LNCAP (cell line): ENCODE measurements at regions not wholly inside any gene's neighbourhood (a gene's known extent, or its start where the extent isn't known, plus 50 kb on each side); places are given as distances from the start of the nearest gene placed in this dataset.

Experiments used
- TF ChIP-seq, protein P1 (sequence below): fragments of 450-650 bp; IDR thresholded peaks from 2 replicates; pipeline ENCODE4 v1.5.1; 2017; ENCODE audit warnings: mild to moderate bottlenecking

DNA sequence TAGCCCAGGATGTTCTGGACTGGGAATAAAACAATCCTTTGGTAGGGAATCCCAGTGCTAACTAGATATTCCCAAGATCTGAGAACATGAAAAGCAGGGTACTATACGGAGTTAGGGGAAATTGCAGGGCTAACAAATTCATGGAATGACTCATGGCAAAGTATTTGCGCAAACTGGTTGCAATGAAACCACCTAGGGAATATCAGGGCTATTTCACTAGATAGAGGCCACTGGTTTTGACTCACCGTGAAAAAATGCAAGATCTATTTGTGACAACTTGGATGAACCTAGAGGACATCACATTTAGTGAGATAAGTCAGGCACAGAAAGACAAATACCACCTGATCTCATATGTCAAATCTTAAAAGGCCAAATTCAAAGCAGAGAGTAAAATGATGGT lies 233.3 kb downstream of the MBD2 start:
- TF ChIP-seq, protein P1, sequence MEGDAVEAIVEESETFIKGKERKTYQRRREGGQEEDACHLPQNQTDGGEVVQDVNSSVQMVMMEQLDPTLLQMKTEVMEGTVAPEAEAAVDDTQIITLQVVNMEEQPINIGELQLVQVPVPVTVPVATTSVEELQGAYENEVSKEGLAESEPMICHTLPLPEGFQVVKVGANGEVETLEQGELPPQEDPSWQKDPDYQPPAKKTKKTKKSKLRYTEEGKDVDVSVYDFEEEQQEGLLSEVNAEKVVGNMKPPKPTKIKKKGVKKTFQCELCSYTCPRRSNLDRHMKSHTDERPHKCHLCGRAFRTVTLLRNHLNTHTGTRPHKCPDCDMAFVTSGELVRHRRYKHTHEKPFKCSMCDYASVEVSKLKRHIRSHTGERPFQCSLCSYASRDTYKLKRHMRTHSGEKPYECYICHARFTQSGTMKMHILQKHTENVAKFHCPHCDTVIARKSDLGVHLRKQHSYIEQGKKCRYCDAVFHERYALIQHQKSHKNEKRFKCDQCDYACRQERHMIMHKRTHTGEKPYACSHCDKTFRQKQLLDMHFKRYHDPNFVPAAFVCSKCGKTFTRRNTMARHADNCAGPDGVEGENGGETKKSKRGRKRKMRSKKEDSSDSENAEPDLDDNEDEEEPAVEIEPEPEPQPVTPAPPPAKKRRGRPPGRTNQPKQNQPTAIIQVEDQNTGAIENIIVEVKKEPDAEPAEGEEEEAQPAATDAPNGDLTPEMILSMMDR = no peak

DNA sequence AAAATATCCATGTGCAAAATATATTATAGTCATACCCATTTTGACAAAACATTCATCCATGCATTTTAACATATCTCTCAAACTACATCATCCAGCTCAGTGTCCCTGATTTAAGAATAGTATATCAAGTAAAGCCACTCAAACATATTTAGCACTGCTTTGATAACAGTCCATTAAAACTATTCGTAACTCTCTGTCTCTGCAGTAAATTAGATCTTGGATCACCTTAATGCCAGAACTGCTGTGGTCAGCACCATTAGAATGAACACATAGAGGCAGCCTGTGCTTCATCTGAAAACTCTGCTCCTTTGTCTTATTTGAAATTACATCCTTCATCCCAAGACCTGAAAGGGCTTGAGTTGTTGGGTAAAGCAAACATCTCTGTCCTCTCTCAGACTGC lies 234.0 kb downstream of the MBD2 start:
- TF ChIP-seq, protein P1 = no peak

DNA sequence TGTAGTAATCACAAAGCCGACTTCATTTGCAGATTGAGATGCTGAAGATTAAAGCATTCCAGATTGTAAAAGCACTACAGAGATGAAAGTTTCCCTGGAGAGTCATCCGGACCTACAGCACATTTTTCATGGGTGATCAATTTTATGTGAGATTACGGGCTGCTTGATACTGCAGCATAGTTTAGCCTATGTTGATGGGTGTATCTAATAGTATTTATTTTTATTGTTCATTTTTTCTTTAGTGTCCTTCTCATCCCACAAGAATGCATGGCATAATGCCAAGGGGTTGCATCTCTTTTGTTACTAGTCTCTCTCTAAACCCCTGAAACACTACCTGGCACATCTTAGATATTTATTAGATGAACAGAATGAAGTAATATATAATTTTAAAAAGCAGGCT lies 240.4 kb downstream of the MBD2 start:
- TF ChIP-seq, protein P1 = no peak

DNA sequence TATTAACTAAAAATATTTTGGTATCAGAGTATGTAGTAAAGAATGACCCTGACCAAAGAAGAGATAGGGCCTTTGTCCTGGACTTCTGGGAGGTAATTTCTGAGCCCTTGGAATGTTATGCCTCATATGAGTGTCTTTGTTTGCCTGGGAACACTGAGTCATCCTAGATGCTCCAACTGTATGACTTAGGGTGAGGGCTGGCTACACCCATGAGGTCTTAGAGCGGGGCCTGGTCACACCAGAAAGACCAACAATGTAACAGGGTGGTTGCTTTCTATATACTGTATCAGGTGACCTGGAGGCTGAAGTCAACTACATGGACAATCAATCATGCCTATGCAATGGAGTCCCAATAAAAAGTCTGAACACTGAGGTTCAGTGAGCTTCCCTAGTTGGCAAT lies 253.1 kb downstream of the MBD2 start:
- TF ChIP-seq, protein P1 = no peak

DNA sequence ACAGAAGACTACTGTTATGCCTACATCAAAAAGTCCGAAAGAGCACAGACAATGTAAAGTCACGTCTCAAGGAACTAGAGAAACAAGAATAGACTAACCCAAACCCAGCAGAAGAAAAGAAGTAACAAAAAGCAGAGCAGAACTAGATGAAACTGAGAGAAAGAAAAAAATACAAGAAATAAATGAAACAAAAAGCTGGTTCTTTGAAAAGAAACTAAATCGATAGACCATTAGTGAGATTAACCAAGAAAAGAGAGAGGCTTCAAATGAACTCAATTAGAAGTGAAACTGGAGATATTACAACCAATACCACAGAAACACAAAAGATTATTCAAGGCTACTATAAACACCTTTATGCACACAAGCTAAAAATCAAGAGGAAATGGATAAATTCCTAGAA lies 271.8 kb downstream of the MBD2 start:
- TF ChIP-seq, protein P1 = no peak

DNA sequence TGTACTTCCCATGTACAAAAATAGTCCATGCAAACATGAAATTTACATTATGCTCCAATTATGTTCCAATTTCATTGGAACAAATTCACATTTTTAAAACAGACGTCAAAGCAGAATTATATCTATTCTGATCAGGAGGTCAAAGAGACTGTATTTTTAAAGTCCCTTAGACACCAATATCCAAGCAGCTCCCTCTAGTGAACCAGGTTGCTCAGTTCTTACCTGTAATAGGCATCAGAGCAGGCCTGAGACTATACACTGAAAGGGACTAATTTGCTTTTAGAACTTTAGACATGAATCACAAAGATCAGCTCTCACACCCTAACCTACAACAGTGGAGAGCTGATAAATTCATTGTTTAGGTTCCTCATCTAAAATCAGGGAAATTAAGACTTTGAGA lies 273.9 kb downstream of the MBD2 start:
- TF ChIP-seq, protein P1 = no peak

DNA sequence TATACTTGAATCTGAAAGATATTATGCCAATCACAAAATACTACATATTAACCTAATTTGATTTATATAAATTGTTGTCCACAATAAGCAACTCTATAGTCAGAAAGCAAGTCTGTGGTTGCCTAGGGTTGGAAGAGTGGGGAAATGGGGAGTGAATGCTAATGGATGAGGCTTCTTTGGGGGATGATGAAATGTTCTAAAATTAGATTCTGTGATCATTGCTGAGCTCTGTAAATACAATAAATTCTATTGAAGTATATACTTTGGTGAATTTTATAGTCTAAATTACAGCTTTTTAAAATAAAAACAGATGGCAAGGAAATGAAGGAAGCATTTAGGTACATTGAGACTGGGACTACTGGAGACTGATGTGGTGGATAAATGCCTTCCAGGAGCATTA lies 275.5 kb downstream of the MBD2 start:
- TF ChIP-seq, protein P1 = no peak

DNA sequence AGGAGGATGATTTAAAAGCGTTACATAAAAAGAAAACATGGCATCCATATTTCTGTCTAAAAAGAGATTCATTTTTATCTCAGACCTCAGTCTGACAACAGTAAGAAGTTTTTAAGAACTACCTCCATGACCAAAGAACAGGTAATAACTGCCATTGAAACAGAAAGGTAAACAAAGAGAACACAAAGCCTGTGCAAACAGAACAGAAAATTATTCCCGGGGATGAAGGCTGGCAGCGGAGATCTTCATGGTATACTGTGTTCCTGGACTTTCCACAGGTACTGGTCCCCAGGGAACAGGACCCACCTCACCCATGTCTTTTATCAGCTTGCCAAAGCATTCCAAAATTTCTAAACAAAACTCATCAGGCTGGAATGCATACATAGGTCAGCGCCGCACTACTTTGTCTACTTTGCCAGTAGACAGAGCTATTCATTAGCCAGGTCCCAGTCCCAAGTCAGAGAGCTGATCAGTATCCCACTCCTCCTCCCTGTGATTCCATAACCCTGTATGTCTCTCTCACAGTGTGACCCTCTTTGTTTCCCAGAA lies 277.3 kb downstream of the MBD2 start:
- TF ChIP-seq, protein P1 = no peak
